B cell (primary cell): ENCODE measurements at regions not wholly inside any gene's neighbourhood (a gene's known extent, or its start where the extent isn't known, plus 50 kb on each side); places are given as distances from the start of the nearest gene placed in this dataset.

Experiments
- ATAC-seq: fragments of 200-7000 bp; cut with Tn5 transposase; one replicate; pipeline ENCODE4 v1.10.0; 2021; ENCODE audit warnings: low read depth, mild to moderate bottlenecking, moderate number of reproducible peaks, moderate library complexity
- CTCF ChIA-PET: fragments of 350-600 bp; sonication (Branson Sonifier 250); formaldehyde crosslinking; loops from one replicate; lab custom pipeline; 2021; ENCODE audit warnings: antibody characterized with exemption, inconsistent platforms; lab: Charles Lee
- POLR2A ChIA-PET: fragments of 350-600 bp; sonication (Branson Sonifier 250); formaldehyde crosslinking; loops from one replicate; lab custom pipeline; 2021; ENCODE audit warnings: antibody characterized with exemption; lab: Charles Lee
- DNase-seq: peaks from one replicate; pipeline ENCODE4 v3.0.0; 2013
- H2AFZ ChIP-seq: 2 replicates; pipeline ENCODE4 v1.6.1; 2012; ENCODE audit warnings: mild to moderate bottlenecking, low read depth, low read length; ENCODE audit not compliant: insufficient read depth, poor library complexity, severe bottlenecking
- H3K27ac ChIP-seq, 2 donors: 1 replicate in 1 of 2; 2 replicates in 1 of 2; pipeline ENCODE4 v1.5.1; 2012 to 2013; ENCODE audit warnings: low read length in 2 of 2, mild to moderate bottlenecking in 2 of 2, moderate library complexity in 1 of 2
- H3K27me3 ChIP-seq, 4 experiments: fragments of 200-600 bp in 1 of 4; sonication (generic) in 1 of 4; replicated peaks in 1 of 4; 1 replicate in 2 of 4; 2 replicates in 2 of 4; pipeline versions ENCODE4 v1.6.1 to v1.7.0; 2013 to 2016; ENCODE audit warnings: low read length in 3 of 4, mild to moderate bottlenecking in 2 of 4, mixed read lengths in 1 of 4, moderate library complexity in 1 of 4; ENCODE audit not compliant: insufficient read depth in 4 of 4, control insufficient read depth in 3 of 4; ENCODE audit errors: control extremely low read depth in 1 of 4
- H3K36me3 ChIP-seq, 2 experiments: replicated peaks in 1 of 2; 1 replicate in 1 of 2; 2 replicates in 1 of 2; pipeline versions ENCODE4 v1.6.1 to v1.7.1; 2013; ENCODE audit warnings: low read length in 1 of 2; ENCODE audit not compliant: insufficient read depth in 2 of 2, control insufficient read depth in 1 of 2; ENCODE audit errors: control extremely low read depth in 1 of 2, extremely low read depth in 1 of 2
- H3K4me1 ChIP-seq, 2 donors: fragments of 200-600 bp in 1 of 2; sonication (generic) in 1 of 2; 1 replicate in 1 of 2; 2 replicates in 1 of 2; pipeline versions ENCODE4 v1.5.1 to v1.6.1; 2013 to 2017; ENCODE audit warnings: low read length in 2 of 2; ENCODE audit not compliant: control insufficient read depth in 2 of 2, insufficient read depth in 2 of 2
- H3K4me2 ChIP-seq: replicated peaks from 2 replicates; pipeline ENCODE3; 2012; ENCODE audit warnings: mild to moderate bottlenecking, low read depth, low read length; ENCODE audit not compliant: poor library complexity, severe bottlenecking
- H3K4me3 ChIP-seq, 5 experiments: fragments of 200-600 bp in 1 of 5; sonication (generic) in 1 of 5; 1 replicate in 3 of 5; 2 replicates in 2 of 5; pipeline versions ENCODE4 v1.5.1 to v1.7.0; 2011 to 2016; ENCODE audit warnings: low read length in 4 of 5, mild to moderate bottlenecking in 4 of 5, low read depth in 2 of 5, control low read depth in 1 of 5, moderate library complexity in 1 of 5; ENCODE audit not compliant: insufficient read depth in 1 of 5; ENCODE audit errors: control extremely low read depth in 1 of 5, extremely low read depth in 1 of 5
- H3K79me2 ChIP-seq: fragments of 200-600 bp; sonication (generic); one replicate; pipeline ENCODE4 v1.6.0; 2016; ENCODE audit warnings: low read length; ENCODE audit not compliant: control insufficient read depth, insufficient read depth
- H3K9ac ChIP-seq: fragments of 200-600 bp; sonication (generic); 2 replicates; pipeline ENCODE4 v1.6.1; 2017; ENCODE audit warnings: mild to moderate bottlenecking, low read length, moderate library complexity
- H3K9me3 ChIP-seq, 3 donors: one replicate each; pipeline versions ENCODE4 v1.6.1 to v1.7.1; 2013; ENCODE audit warnings: low read length in 2 of 3; ENCODE audit not compliant: control insufficient read depth in 2 of 3, insufficient read depth in 1 of 3; ENCODE audit errors: control extremely low read depth in 1 of 3
- H4K20me1 ChIP-seq: 2 replicates; pipeline ENCODE4 v1.6.0; 2012; ENCODE audit warnings: mild to moderate bottlenecking, low read length; ENCODE audit not compliant: insufficient read depth, control insufficient read depth, poor library complexity, severe bottlenecking
- H3K27ac Mint-ChIP-seq: one replicate; pipeline ENCODE4 v1.8.0; 2021; ENCODE audit warnings: mixed read lengths
- H3K27me3 Mint-ChIP-seq: one replicate; pipeline ENCODE4 v1.8.0; 2021; ENCODE audit warnings: mixed read lengths
- H3K4me1 Mint-ChIP-seq: one replicate; pipeline ENCODE4 v1.8.0; 2021; ENCODE audit warnings: mixed read lengths
- H3K4me3 Mint-ChIP-seq: one replicate; pipeline ENCODE4 v1.8.0; 2021; ENCODE audit warnings: mixed read lengths
- H3K9me3 Mint-ChIP-seq: one replicate; pipeline ENCODE4 v1.8.0; 2022; ENCODE audit warnings: mixed read lengths; ENCODE audit not compliant: insufficient read depth
- CTCF ChIP-seq: fragments of 200-600 bp; IDR thresholded peaks from one replicate; pipeline ENCODE4 v1.8.0; 2022; ENCODE audit warnings: antibody characterized with exemption, mild to moderate bottlenecking
- EZH2 ChIP-seq: IDR thresholded peaks from 2 replicates; pipeline ENCODE4 v1.6.1; 2012; ENCODE audit warnings: borderline replicate concordance, low read depth, mild to moderate bottlenecking, moderate library complexity, low read length; ENCODE audit not compliant: insufficient read depth, poor library complexity, severe bottlenecking
- WGBS: methylation state at CpG from one replicate; pipeline ENCODE4 v1.1.5; 2013; ENCODE audit warnings: missing lambda C conversion rate; ENCODE audit not compliant: insufficient coverage; 5-methylcytosine and 5-hydroxymethylcytosine counted together
- intact Hi-C: fragments of 100-400 bp; cut with micrococcal nuclease; formaldehyde crosslinking; loops from one replicate; pipeline ENCODE4 v1.10.0; 2022

- ATAC-seq: no peak
- intact Hi-C loops: no loop called here
Observed at GRCh38 chr20:6450841-6451240, 316.6 kb upstream of the BMP2 start.

GRCh38 chr20:6440443-6440799, 317.6 kb upstream of the FERMT1 start:
- H3K4me2 ChIP-seq: no peak overlapping the region
- no peaks in the 10 kb centered on the region for H3K79me2 ChIP-seq
- peaks cover 0 to 2% (median 0%) of the 10 kb centered on the region in 3 donors for H3K9me3 ChIP-seq
- DNase-seq: no peak
- ChIA-PET POLR2A (no interaction called here), CTCF (no interaction called here)
- no peak overlapping the region for H3K27ac Mint-ChIP-seq
- H3K4me1 Mint-ChIP-seq: no peaks in the 10 kb centered on the region
- WGBS: 96% methylated on average over 3 of the region's 5 CpGs
- no peaks in the 10 kb centered on the region for H3K27me3 ChIP-seq
- no peaks in the 10 kb centered on the region for H3K27me3 Mint-ChIP-seq
- no peak overlapping the region for H3K4me3 Mint-ChIP-seq
- H3K36me3 ChIP-seq: no peaks in the 10 kb centered on the region
- H2AFZ ChIP-seq: no peak overlapping the region
- H4K20me1 ChIP-seq: no peaks in the 10 kb centered on the region
- intact Hi-C loops: no loop called here
- no peak for TF ChIP-seq EZH2
- no peak for TF ChIP-seq CTCF
- ATAC-seq: no peak
- no peak overlapping the region for H3K27ac ChIP-seq
- no peaks in the 10 kb centered on the region for H3K4me1 ChIP-seq
- no peak overlapping the region for H3K9ac ChIP-seq
- no peak overlapping the region for H3K4me3 ChIP-seq
- peaks cover 5% of the 10 kb centered on the region for H3K9me3 Mint-ChIP-seq

More at GRCh38 chr20:6450841-6451240, 316.6 kb upstream of the BMP2 start:
- no peak overlapping the region for H3K27ac Mint-ChIP-seq
- Histone ChIP-seq H3K4me3 (no peak overlapping the region), H3K9ac (no peak overlapping the region), H3K4me2 (no peak overlapping the region), H3K27me3 (no peaks in the 10 kb centered on the region), H3K36me3 (no peaks in the 10 kb centered on the region), H3K4me1 (no peaks in the 10 kb centered on the region), H2AFZ (no peak overlapping the region), H3K27ac (no peak overlapping the region), H3K79me2 (no peaks in the 10 kb centered on the region), H4K20me1 (no peaks in the 10 kb centered on the region), H3K9me3 (no peaks in the 10 kb centered on the region)
- H3K4me1 Mint-ChIP-seq: no peaks in the 10 kb centered on the region
- no peaks in the 10 kb centered on the region for H3K9me3 Mint-ChIP-seq
- no peak for DNase-seq
- H3K27me3 Mint-ChIP-seq: no peaks in the 10 kb centered on the region
- ChIA-PET CTCF (no interaction called here), POLR2A (no interaction called here)
- WGBS: 95% methylated on average over 3 of the region's 4 CpGs
- no peak overlapping the region for H3K4me3 Mint-ChIP-seq
- TF ChIP-seq CTCF (no peak), EZH2 (no peak)
